Upper lobe of right lung (tissue), 1 donor: ENCODE measurements at regions not wholly inside any gene's neighbourhood (a gene's known extent, or its start where the extent isn't known, plus 50 kb on each side); places are given as distances from the start of the nearest gene placed in this dataset.
A peak's percentile ranks its signal among the peaks of the same experiment; 100 is the strongest.

ENCODE experiments used
- ATAC-seq: fragments of 200-7000 bp; cut with Tn5 transposase; one replicate; pipeline ENCODE4 v1.9.1; 2020; ENCODE audit warnings: mild to moderate bottlenecking, moderate library complexity
- DNase-seq: peaks from one replicate; pipeline ENCODE4 v3.0.0-alpha.2; 2020
- H3K27ac ChIP-seq: fragments of 200-600 bp; one replicate; pipeline ENCODE4 v1.8.0; 2022
- H3K27me3 ChIP-seq: fragments of 200-600 bp; one replicate; pipeline ENCODE4 v1.8.0; 2022; ENCODE audit warnings: mild to moderate bottlenecking
- H3K36me3 ChIP-seq: fragments of 200-600 bp; one replicate; pipeline ENCODE4 v1.8.0; 2022
- H3K4me1 ChIP-seq: fragments of 200-600 bp; one replicate; pipeline ENCODE4 v1.8.0; 2022
- H3K4me3 ChIP-seq: fragments of 200-600 bp; one replicate; pipeline ENCODE4 v1.8.0; 2022; ENCODE audit warnings: mild to moderate bottlenecking
- H3K9me3 ChIP-seq: fragments of 200-600 bp; one replicate; pipeline ENCODE4 v1.8.0; 2022
- intact Hi-C: fragments of 100-400 bp; cut with DNase I; formaldehyde crosslinking; loops from one replicate; pipeline ENCODE4 v1.11.0; 2022
- TF ChIP-seq, protein P1 (sequence below): fragments of 200-600 bp; IDR thresholded peaks from one replicate; pipeline ENCODE4 v1.8.0; 2022; ENCODE audit warnings: antibody characterized with exemption
- donor health status: DM: no; HTN: yes; CAD: no; lungs with severe emphysema.

GRCh38 chr16:54867302-54867832 is 63.3 kb upstream of the IRX5 start:
- H3K27ac ChIP-seq = no peak overlapping the region
- H3K27me3 ChIP-seq = no peaks in the 10 kb centered on the region
- no peaks in the 10 kb centered on the region for H3K36me3 ChIP-seq
- intact Hi-C loops = no loop called here
- DNase-seq = no peak
- no peak for ATAC-seq
- H3K9me3 ChIP-seq = no peaks in the 10 kb centered on the region
- TF ChIP-seq, protein P1, sequence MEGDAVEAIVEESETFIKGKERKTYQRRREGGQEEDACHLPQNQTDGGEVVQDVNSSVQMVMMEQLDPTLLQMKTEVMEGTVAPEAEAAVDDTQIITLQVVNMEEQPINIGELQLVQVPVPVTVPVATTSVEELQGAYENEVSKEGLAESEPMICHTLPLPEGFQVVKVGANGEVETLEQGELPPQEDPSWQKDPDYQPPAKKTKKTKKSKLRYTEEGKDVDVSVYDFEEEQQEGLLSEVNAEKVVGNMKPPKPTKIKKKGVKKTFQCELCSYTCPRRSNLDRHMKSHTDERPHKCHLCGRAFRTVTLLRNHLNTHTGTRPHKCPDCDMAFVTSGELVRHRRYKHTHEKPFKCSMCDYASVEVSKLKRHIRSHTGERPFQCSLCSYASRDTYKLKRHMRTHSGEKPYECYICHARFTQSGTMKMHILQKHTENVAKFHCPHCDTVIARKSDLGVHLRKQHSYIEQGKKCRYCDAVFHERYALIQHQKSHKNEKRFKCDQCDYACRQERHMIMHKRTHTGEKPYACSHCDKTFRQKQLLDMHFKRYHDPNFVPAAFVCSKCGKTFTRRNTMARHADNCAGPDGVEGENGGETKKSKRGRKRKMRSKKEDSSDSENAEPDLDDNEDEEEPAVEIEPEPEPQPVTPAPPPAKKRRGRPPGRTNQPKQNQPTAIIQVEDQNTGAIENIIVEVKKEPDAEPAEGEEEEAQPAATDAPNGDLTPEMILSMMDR = no peak
- no peaks in the 10 kb centered on the region for H3K4me1 ChIP-seq
- H3K4me3 ChIP-seq = no peak overlapping the region

DNA sequence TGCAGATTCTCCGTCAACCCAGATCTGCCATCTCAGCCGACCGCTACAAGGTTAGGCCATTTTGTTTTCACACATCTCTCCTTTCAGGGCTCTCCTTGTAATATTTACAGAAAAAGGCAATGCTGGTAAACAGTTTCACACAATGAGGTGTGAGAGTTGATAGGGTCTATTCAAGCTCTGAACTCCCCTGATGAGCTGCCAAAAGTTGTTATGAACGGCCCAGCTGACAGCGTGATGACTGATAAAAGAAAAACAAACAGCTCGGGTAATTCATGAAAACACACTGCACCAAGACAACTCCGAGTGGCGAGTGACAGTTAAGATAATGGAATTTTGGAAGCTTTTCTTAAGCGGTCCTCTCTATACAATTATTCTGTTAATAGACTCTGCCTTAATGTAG is 68.1 kb upstream of the IRX5 start:
- Histone ChIP-seq H3K27me3 (peaks cover 3% of the 10 kb centered on the region), H3K4me1 (no peaks in the 10 kb centered on the region), H3K9me3 (no peaks in the 10 kb centered on the region), H3K36me3 (no peaks in the 10 kb centered on the region), H3K27ac (no peak overlapping the region), H3K4me3 (no peak overlapping the region)
- TF ChIP-seq, protein P1 = no peak
- intact Hi-C loops = no loop called here
- ATAC-seq (no peak), DNase-seq (no peak)

DNA sequence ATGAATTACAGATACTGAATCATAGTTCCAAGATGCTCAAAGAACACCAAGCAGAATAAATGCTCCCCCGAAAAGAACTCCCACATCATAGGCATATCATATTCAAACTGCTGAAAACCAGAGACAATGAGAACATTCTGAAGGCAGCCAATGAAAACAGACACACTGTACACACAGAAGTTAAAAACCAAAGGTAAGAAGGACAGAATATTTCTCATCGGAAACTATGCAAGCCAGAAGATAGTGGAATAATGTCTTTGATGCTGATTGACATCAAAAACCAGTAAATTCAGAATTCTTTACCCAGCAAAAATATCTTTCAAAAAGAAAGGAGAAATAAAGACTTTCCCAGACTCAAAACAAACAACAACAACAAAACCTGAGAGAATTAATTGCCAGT is 73.8 kb upstream of the IRX5 start:
- ATAC-seq = no peak
- H3K27ac ChIP-seq = no peak overlapping the region
- no peaks in the 10 kb centered on the region for H3K9me3 ChIP-seq
- intact Hi-C loops = no loop called here
- TF ChIP-seq, protein P1 = no peak
- H3K27me3 ChIP-seq = peaks cover 3% of the 10 kb centered on the region
- H3K4me3 ChIP-seq = no peak overlapping the region
- H3K4me1 ChIP-seq = no peaks in the 10 kb centered on the region
- DNase-seq = no peak
- H3K36me3 ChIP-seq = no peaks in the 10 kb centered on the region

- Histone ChIP-seq H3K27me3 (no peaks in the 10 kb centered on the region), H3K9me3 (no peaks in the 10 kb centered on the region), H3K27ac (no peak overlapping the region), H3K4me1 (no peaks in the 10 kb centered on the region), H3K36me3 (no peaks in the 10 kb centered on the region), H3K4me3 (no peak overlapping the region)
- no peak for DNase-seq
- ATAC-seq = no peak
- intact Hi-C loops = no loop called here
- TF ChIP-seq, protein P1 = no peak
Measured at GRCh38 chr16:54847609-54848008, 83.1 kb upstream of the IRX5 start.

DNA sequence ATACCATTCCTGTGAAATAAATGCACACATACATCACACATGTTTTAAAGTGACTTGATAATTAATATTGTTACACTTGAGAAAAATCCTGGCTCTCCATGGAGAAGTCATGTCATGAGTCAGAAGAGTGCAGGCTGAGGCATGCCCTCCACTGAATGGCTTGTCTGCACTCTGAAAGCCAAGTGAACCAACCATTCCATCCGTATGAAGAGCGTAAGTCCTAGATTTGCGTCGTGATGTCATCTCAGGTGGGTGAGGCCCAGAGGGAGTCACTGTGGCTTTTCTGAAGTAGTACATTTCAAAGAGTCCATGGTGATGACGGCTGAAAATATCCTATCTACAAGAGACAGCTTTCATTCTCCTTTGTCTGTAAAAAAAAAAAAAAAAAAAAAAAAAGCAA is 83.5 kb upstream of the IRX5 start:
- H3K4me1 ChIP-seq = no peaks in the 10 kb centered on the region
- no peaks in the 10 kb centered on the region for H3K9me3 ChIP-seq
- no peak for ATAC-seq
- TF ChIP-seq, protein P1 = no peak
- no peaks in the 10 kb centered on the region for H3K36me3 ChIP-seq
- no peak for DNase-seq
- no peak overlapping the region for H3K4me3 ChIP-seq
- H3K27me3 ChIP-seq = no peaks in the 10 kb centered on the region
- no peak overlapping the region for H3K27ac ChIP-seq
- intact Hi-C loops = no loop called here

- Histone ChIP-seq H3K4me1 (no peaks in the 10 kb centered on the region), H3K4me3 (no peak overlapping the region), H3K36me3 (no peaks in the 10 kb centered on the region), H3K9me3 (no peaks in the 10 kb centered on the region), H3K27ac (no peak overlapping the region), H3K27me3 (no peaks in the 10 kb centered on the region)
- peak; percentile 23 for ATAC-seq
- intact Hi-C loops = no loop called here
- DNase-seq = no peak
- TF ChIP-seq, protein P1 = no peak
Measured at GRCh38 chr16:54846766-54847165, 83.9 kb upstream of the IRX5 start.
